Nephron (organoid): ENCODE measurements at regions not wholly inside any gene's neighbourhood (a gene's known extent, or its start where the extent isn't known, plus 50 kb on each side); places are given as distances from the start of the nearest gene placed in this dataset.

Source experiments
- H3K27ac Mint-ChIP-seq, 3 experiments: 2 replicates each; pipeline ENCODE4 v1.8.0; 2020; ENCODE audit warnings: mixed read lengths in 3 of 3, mild to moderate bottlenecking in 2 of 3, moderate library complexity in 1 of 3
- H3K27me3 Mint-ChIP-seq: 2 replicates; pipeline ENCODE4 v1.8.0; 2021; ENCODE audit warnings: low read depth, mild to moderate bottlenecking, moderate library complexity, mixed read lengths
- H3K36me3 Mint-ChIP-seq: 2 replicates; pipeline ENCODE4 v1.8.0; 2020; ENCODE audit warnings: low read depth, mixed read lengths
- H3K4me1 Mint-ChIP-seq: 2 replicates; pipeline ENCODE4 v1.8.0; 2020; ENCODE audit warnings: mixed read lengths
- H3K4me3 Mint-ChIP-seq, 3 experiments: 2 replicates each; pipeline ENCODE4 v1.8.0; 2020; ENCODE audit warnings: mild to moderate bottlenecking in 3 of 3, mixed read lengths in 3 of 3, moderate library complexity in 2 of 3
- H3K9me3 Mint-ChIP-seq: 2 replicates; pipeline ENCODE4 v1.8.0; 2020; ENCODE audit warnings: mixed read lengths
- TF ChIP-seq, protein P1 (sequence below), 3 experiments: fragments of 200-600 bp; sonication (generic); IDR thresholded peaks; one replicate each; pipeline ENCODE4 v1.5.0; 2021; ENCODE audit warnings: antibody characterized with exemption in 3 of 3; ENCODE audit not compliant: unreplicated experiment in 3 of 3

- peaks cover 25% of the 10 kb centered on the region for H3K27me3 Mint-ChIP-seq
- H3K27ac Mint-ChIP-seq = peak overlapping the region in 1 of 3 experiments; percentile 43
- no peaks in the 10 kb centered on the region for H3K36me3 Mint-ChIP-seq
- H3K4me1 Mint-ChIP-seq = peaks cover 19% of the 10 kb centered on the region
- H3K9me3 Mint-ChIP-seq = no peaks in the 10 kb centered on the region
- TF ChIP-seq, protein P1, sequence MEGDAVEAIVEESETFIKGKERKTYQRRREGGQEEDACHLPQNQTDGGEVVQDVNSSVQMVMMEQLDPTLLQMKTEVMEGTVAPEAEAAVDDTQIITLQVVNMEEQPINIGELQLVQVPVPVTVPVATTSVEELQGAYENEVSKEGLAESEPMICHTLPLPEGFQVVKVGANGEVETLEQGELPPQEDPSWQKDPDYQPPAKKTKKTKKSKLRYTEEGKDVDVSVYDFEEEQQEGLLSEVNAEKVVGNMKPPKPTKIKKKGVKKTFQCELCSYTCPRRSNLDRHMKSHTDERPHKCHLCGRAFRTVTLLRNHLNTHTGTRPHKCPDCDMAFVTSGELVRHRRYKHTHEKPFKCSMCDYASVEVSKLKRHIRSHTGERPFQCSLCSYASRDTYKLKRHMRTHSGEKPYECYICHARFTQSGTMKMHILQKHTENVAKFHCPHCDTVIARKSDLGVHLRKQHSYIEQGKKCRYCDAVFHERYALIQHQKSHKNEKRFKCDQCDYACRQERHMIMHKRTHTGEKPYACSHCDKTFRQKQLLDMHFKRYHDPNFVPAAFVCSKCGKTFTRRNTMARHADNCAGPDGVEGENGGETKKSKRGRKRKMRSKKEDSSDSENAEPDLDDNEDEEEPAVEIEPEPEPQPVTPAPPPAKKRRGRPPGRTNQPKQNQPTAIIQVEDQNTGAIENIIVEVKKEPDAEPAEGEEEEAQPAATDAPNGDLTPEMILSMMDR (IDR thresholded peaks at IDR 0.05; ENCODE audit: unreplicated experiment in 3 of 3) = no peak
- no peak overlapping the region for H3K4me3 Mint-ChIP-seq
Observed at GRCh38 chr10:43790147-43790546, 141.5 kb upstream of the ZNF32 start.

- no peaks in the 10 kb centered on the region for H3K36me3 Mint-ChIP-seq
- no peak overlapping the region for H3K27ac Mint-ChIP-seq
- TF ChIP-seq, protein P1 (IDR thresholded peaks at IDR 0.05; ENCODE audit: unreplicated experiment in 3 of 3) = peak in 1 of 3 experiments; percentile 13
- peaks cover 8% of the 10 kb centered on the region for H3K4me1 Mint-ChIP-seq
- H3K27me3 Mint-ChIP-seq = peaks cover 8% of the 10 kb centered on the region
- H3K4me3 Mint-ChIP-seq = no peak overlapping the region
- no peaks in the 10 kb centered on the region for H3K9me3 Mint-ChIP-seq
Observed at GRCh38 chr10:43785252-43785651, 136.6 kb upstream of the ZNF32 start.

GRCh38 chr10:43782814-43783213 is 134.1 kb upstream of the ZNF32 start:
- H3K4me3 Mint-ChIP-seq = no peak overlapping the region
- no peak overlapping the region for H3K27ac Mint-ChIP-seq
- H3K4me1 Mint-ChIP-seq = peaks cover 8% of the 10 kb centered on the region
- H3K9me3 Mint-ChIP-seq = no peaks in the 10 kb centered on the region
- TF ChIP-seq, protein P1 (IDR thresholded peaks at IDR 0.05; ENCODE audit: unreplicated experiment in 3 of 3) = no peak
- H3K27me3 Mint-ChIP-seq = peaks cover 4% of the 10 kb centered on the region
- no peaks in the 10 kb centered on the region for H3K36me3 Mint-ChIP-seq

DNA sequence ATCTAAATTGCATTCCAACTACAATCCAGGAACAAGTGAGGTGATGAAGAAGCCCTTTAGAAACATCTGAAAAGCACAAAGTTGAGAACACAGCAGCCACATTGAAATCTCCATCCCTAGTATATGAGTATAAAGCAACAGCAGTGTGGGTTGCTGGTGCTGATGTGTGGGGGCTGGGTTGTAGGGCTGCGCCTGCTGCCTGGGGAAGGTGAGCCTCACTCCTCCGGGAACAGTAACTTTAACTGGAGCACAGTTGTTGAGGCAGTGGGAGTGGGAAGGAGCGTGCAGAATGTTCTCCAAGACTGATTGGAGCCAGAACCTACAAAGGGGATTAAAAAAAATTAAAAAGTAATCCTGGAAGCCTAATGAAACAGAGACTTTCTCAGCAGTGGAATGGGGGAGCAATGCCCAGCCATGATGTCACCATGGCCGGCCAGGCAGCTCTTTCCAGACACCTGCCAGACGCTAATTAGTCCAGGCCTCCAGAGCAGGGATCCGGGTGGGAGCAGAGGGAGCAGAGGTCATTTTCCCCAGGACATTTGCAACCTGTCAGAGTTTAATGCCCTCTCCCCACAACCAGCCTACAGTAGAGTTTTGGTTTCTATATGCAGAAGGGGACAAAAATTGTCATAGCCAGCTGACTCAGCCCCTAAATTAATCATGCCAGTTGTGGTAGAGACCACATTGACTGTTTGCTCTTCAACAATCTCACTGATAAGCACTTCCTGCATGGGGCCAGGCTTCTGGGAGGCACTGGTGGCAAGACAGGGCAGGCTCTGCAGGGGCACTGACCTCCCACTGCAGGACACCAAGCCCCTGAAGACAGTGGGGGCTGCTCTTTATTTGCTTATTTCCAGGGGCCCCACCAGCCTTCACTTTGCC is 133.0 kb upstream of the ZNF32 start:
- Mint-ChIP-seq H3K27me3 (peaks cover 4% of the 10 kb centered on the region), H3K4me3 (no peak overlapping the region), H3K36me3 (no peaks in the 10 kb centered on the region), H3K27ac (peak overlapping the region in 2 of 3 experiments; percentile 26 to 28), H3K9me3 (no peaks in the 10 kb centered on the region), H3K4me1 (peaks cover 8% of the 10 kb centered on the region)
- TF ChIP-seq, protein P1 (IDR thresholded peaks at IDR 0.05; ENCODE audit: unreplicated experiment in 3 of 3) = no peak

DNA sequence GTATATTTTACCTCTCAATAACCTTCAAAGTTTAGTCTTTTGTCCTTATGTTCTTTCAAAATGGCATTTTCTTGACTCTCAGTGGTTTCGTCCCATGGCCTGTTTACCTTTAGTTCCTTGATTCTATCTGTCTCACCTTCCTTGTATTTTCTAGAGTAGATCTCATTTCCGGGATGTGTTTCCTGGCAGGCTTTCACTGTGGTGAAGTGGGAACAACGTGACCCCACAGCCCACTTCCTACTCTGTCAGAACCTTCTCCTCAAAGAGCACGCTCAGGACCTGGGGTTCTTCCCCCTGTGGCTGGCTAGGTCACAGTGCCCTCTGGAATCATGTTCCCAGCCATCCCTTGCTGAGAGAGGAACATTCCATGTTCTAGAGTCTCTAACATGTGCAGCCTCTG is 129.9 kb upstream of the ZNF32 start:
- H3K27ac Mint-ChIP-seq = no peak overlapping the region
- H3K9me3 Mint-ChIP-seq = peaks cover 5% of the 10 kb centered on the region
- TF ChIP-seq, protein P1 (IDR thresholded peaks at IDR 0.05; ENCODE audit: unreplicated experiment in 3 of 3) = no peak
- peaks cover 8% of the 10 kb centered on the region for H3K4me1 Mint-ChIP-seq
- no peak overlapping the region for H3K4me3 Mint-ChIP-seq
- peaks cover 3% of the 10 kb centered on the region for H3K27me3 Mint-ChIP-seq
- H3K36me3 Mint-ChIP-seq = no peaks in the 10 kb centered on the region

DNA sequence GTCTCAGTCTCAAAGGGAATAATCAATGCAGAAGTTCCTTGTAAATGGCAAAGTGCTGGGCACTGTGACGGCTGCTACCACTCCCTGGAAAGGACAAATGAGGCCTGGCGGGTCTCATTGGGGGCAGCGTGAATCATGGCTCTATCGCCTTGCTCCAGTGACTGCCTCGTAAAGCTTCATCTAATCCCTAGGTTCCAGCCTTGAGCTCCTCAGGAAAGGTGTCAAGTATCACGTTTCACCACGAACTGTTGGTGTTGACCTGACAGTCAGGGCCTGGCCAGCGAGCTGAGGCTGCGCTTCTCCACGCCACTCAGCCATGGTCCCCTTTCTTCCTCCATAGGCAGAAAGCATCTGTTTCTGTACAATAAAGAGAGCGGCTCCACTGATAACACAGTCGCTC is 126.7 kb upstream of the ZNF32 start:
- peaks cover 15% of the 10 kb centered on the region for H3K9me3 Mint-ChIP-seq
- peaks cover 4% of the 10 kb centered on the region for H3K36me3 Mint-ChIP-seq
- no peaks in the 10 kb centered on the region for H3K4me1 Mint-ChIP-seq
- no peak overlapping the region for H3K27ac Mint-ChIP-seq
- TF ChIP-seq, protein P1 (IDR thresholded peaks at IDR 0.05; ENCODE audit: unreplicated experiment in 3 of 3) = no peak
- no peaks in the 10 kb centered on the region for H3K27me3 Mint-ChIP-seq
- H3K4me3 Mint-ChIP-seq = no peak overlapping the region
